Right lobe of liver (tissue), 6 donors: ENCODE measurements at regions not wholly inside any gene's neighbourhood (a gene's known extent, or its start where the extent isn't known, plus 50 kb on each side); places are given as distances from the start of the nearest gene placed in this dataset.

Experiments used
- ATAC-seq, 4 donors: fragments of 200-7000 bp; cut with Tn5 transposase; one replicate each; pipeline ENCODE4 v1.9.1; 2020; ENCODE audit warnings: mild to moderate bottlenecking in 4 of 4, moderate library complexity in 4 of 4
- DNase-seq, 3 donors: peaks; one replicate each; pipeline ENCODE4 v3.0.0-alpha.2; 2020
- H3K27ac ChIP-seq, 3 donors: fragments of 200-600 bp; one replicate each; pipeline ENCODE4 v1.8.0; 2022
- H3K27me3 ChIP-seq, 2 donors: fragments of 200-600 bp; one replicate each; pipeline ENCODE4 v1.8.0; 2022
- H3K36me3 ChIP-seq, 4 donors: fragments of 200-600 bp; sonication (generic) in 1 of 4; one replicate each; pipeline versions ENCODE4 v1.5.1 to v1.8.0; 2017 to 2022; ENCODE audit warnings: control low read depth in 1 of 4
- H3K4me1 ChIP-seq, 4 donors: fragments of 200-600 bp; sonication (generic) in 1 of 4; one replicate each; pipeline versions ENCODE4 v1.5.1 to v1.8.0; 2017 to 2022; ENCODE audit warnings: control low read depth in 1 of 4
- H3K4me3 ChIP-seq, 3 donors: fragments of 200-600 bp; one replicate each; pipeline ENCODE4 v1.8.0; 2022
- H3K9me3 ChIP-seq, 4 donors: fragments of 200-600 bp; sonication (generic) in 1 of 4; one replicate each; pipeline versions ENCODE4 v1.5.1 to v1.8.0; 2017 to 2022; ENCODE audit warnings: control low read depth in 1 of 4
- CTCF ChIP-seq, 4 donors: fragments of 200-600 bp in 3 of 4; fragments of 450-650 bp in 1 of 4; IDR thresholded peaks; one replicate each; pipeline versions ENCODE4 v1.5.1 to v1.8.0; 2016 to 2022; ENCODE audit warnings: antibody characterized with exemption in 4 of 4, mild to moderate bottlenecking in 2 of 4
- POLR2A ChIP-seq: fragments of 450-650 bp; IDR thresholded peaks from one replicate; pipeline ENCODE4 v1.6.1; 2017; ENCODE audit warnings: antibody characterized with exemption, mild to moderate bottlenecking
- WGBS: methylation state at CpG from one replicate; pipeline ENCODE4 v1.1.6; 2018; ENCODE audit warnings: low coverage, low lambda C conversion rate; ENCODE audit not compliant: insufficient coverage; ENCODE audit errors: missing lambda C conversion rate; 5-methylcytosine and 5-hydroxymethylcytosine counted together
- intact Hi-C, 2 donors: fragments of 100-400 bp; cut with DNase I; formaldehyde crosslinking; loops; one replicate each; pipeline versions ENCODE4 v1.11.2 to v1.14.1; 2022
- donor health status: DM: no; HTN: yes; CAD: no.
- donor health status: DM: no; HTN: no; CAD: no.
- donor health status: DM: no; HTN: no; CAD: no.
- donor health status: DM: no; HTN: yes; CAD: no.
- donor health status: DM: no; HTN: yes; CAD: no.

DNA sequence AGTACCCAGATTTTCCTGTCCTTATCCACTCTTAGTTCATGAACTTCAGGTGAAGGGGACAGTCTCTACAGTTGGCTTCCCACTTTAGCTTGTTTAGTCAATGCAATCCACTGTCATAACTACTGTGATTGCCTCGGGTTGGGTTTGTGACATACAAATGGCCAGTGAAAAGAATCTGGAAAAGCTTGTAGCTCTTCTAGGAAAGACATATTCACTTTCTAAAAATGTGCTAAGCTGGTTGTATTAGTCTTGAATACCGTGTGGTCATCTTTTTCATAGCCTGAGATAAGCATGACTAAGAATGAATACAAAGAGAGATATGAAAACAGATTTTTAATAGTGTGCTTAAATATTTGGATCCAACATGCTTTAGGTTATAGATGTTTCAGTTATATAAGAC lies 1443.5 kb upstream of the IGFBP7 start:
- no peak for DNase-seq
- Histone ChIP-seq H3K27ac (no peak overlapping the region), H3K4me1 (no peaks in the 10 kb centered on the region), H3K36me3 (no peaks in the 10 kb centered on the region), H3K27me3 (no peaks in the 10 kb centered on the region), H3K9me3 (no peaks in the 10 kb centered on the region), H3K4me3 (no peak overlapping the region)
- ATAC-seq, result no peak
- WGBS, result 30% methylated on average over 2 of the region's 2 CpGs
- intact Hi-C loops, result no loop called here
- no peak for TF ChIP-seq POLR2A
- TF ChIP-seq CTCF (IDR thresholded peaks at IDR 0.05), result no peak

GRCh38 chr4:58553031-58553430 lies 1442.8 kb upstream of the IGFBP7 start:
- TF ChIP-seq CTCF (IDR thresholded peaks at IDR 0.05) (no peak), POLR2A (no peak)
- no peak for ATAC-seq
- 46% methylated on average over 1 of the region's 1 CpG for WGBS

GRCh38 chr4:58551676-58552075 lies 1441.5 kb upstream of the IGFBP7 start:
- intact Hi-C loops, result no loop called here
- DNase-seq, result no peak
- H3K4me3 ChIP-seq, result no peak overlapping the region
- H3K36me3 ChIP-seq, result no peaks in the 10 kb centered on the region
- no peak for ATAC-seq
- TF ChIP-seq CTCF (IDR thresholded peaks at IDR 0.05), result no peak
- no peak for TF ChIP-seq POLR2A
- no peak overlapping the region for H3K27ac ChIP-seq
- H3K27me3 ChIP-seq, result no peaks in the 10 kb centered on the region
- H3K9me3 ChIP-seq, result no peaks in the 10 kb centered on the region
- no peaks in the 10 kb centered on the region for H3K4me1 ChIP-seq

More at GRCh38 chr4:58553031-58553430, 1442.8 kb upstream of the IGFBP7 start:
- Histone ChIP-seq H3K4me3 (no peak overlapping the region), H3K27me3 (no peaks in the 10 kb centered on the region), H3K36me3 (no peaks in the 10 kb centered on the region), H3K27ac (no peak overlapping the region), H3K9me3 (no peaks in the 10 kb centered on the region), H3K4me1 (no peaks in the 10 kb centered on the region)
- intact Hi-C loops, result no loop called here
- no peak for DNase-seq

- H3K36me3 ChIP-seq, result no peaks in the 10 kb centered on the region
- ATAC-seq, result no peak
- DNase-seq, result no peak
- H3K27ac ChIP-seq, result no peak overlapping the region
- H3K4me3 ChIP-seq, result no peak overlapping the region
- intact Hi-C loops, result no loop called here
- TF ChIP-seq CTCF (IDR thresholded peaks at IDR 0.05), result no peak
- no peak for TF ChIP-seq POLR2A
- H3K9me3 ChIP-seq, result no peaks in the 10 kb centered on the region
- H3K4me1 ChIP-seq, result no peaks in the 10 kb centered on the region
- WGBS, result 10% methylated on average over 1 of the region's 1 CpG
- H3K27me3 ChIP-seq, result no peaks in the 10 kb centered on the region
Measured at GRCh38 chr4:58543465-58543864, 1433.3 kb upstream of the IGFBP7 start.

GRCh38 chr4:58541926-58542325 lies 1431.7 kb upstream of the IGFBP7 start:
- intact Hi-C loops, result no loop called here
- H3K36me3 ChIP-seq, result no peaks in the 10 kb centered on the region
- DNase-seq, result no peak
- WGBS, result 38% methylated on average over 1 of the region's 1 CpG
- no peak for ATAC-seq
- no peak for TF ChIP-seq CTCF (IDR thresholded peaks at IDR 0.05)
- TF ChIP-seq POLR2A, result no peak
- H3K27ac ChIP-seq, result no peak overlapping the region
- H3K4me3 ChIP-seq, result no peak overlapping the region
- H3K27me3 ChIP-seq, result no peaks in the 10 kb centered on the region
- H3K9me3 ChIP-seq, result no peaks in the 10 kb centered on the region
- no peaks in the 10 kb centered on the region for H3K4me1 ChIP-seq
